GM12873 (cell line): ENCODE measurements at regions not wholly inside any gene's neighbourhood (a gene's known extent, or its start where the extent isn't known, plus 50 kb on each side); places are given as distances from the start of the nearest gene placed in this dataset.

Source experiments
- CTCF ChIP-seq: IDR thresholded peaks from 2 replicates; pipeline ENCODE4 v1.5.1; 2012; ENCODE audit warnings: low read depth, mild to moderate bottlenecking, moderate library complexity, low read length, control low read depth; ENCODE audit not compliant: insufficient read depth; ENCODE audit errors: missing control alignments

GRCh38 chr5:54775645-54776044 is 209.7 kb downstream of the ESM1 start:
- TF ChIP-seq CTCF: no peak

- TF ChIP-seq CTCF: no peak
Measured at GRCh38 chr5:54774281-54775170, 210.9 kb downstream of the ESM1 start.

- no peak for TF ChIP-seq CTCF
Measured at GRCh38 chr5:54772684-54773083, 212.7 kb downstream of the ESM1 start.

- no peak for TF ChIP-seq CTCF
Measured at GRCh38 chr5:54772231-54772630, 213.2 kb downstream of the ESM1 start.

- no peak for TF ChIP-seq CTCF
Measured at GRCh38 chr5:54769746-54770145, 215.6 kb downstream of the ESM1 start.

GRCh38 chr5:54769072-54769471 is 216.3 kb downstream of the ESM1 start:
- TF ChIP-seq CTCF: no peak

GRCh38 chr5:54766748-54767147 is 218.6 kb downstream of the ESM1 start:
- TF ChIP-seq CTCF: peak; percentile 45
